Epithelial cell of esophagus (primary cell): ENCODE measurements at regions not wholly inside any gene's neighbourhood (a gene's known extent, or its start where the extent isn't known, plus 50 kb on each side); places are given as distances from the start of the nearest gene placed in this dataset.
A peak's percentile ranks its signal among the peaks of the same experiment; 100 is the strongest.

ENCODE experiments used
- DNase-seq: peaks from one replicate; pipeline ENCODE4 v3.0.0; 2010; ENCODE audit warnings: low read depth
- H3K4me3 ChIP-seq: 2 replicates; pipeline ENCODE4 v1.5.1; 2011; ENCODE audit warnings: mild to moderate bottlenecking, low read length, control low read depth
- CTCF ChIP-seq: IDR thresholded peaks from 2 replicates; pipeline ENCODE4 v1.5.1; 2011; ENCODE audit warnings: low read depth, mild to moderate bottlenecking, low read length, control low read depth, inconsistent platforms; ENCODE audit not compliant: insufficient read depth; ENCODE audit errors: missing control alignments

GRCh38 chr4:137131201-137131600 lies 401.1 kb downstream of the PCDH18 start:
- no peak for TF ChIP-seq CTCF
- no peak for DNase-seq
- H3K4me3 ChIP-seq = no peak overlapping the region

- no peak for TF ChIP-seq CTCF
- no peak for DNase-seq
- no peak overlapping the region for H3K4me3 ChIP-seq
These were observed 402.4 kb downstream of the PCDH18 start for GRCh38 chr4:137129845-137130244.

GRCh38 chr4:137129441-137129840 lies 402.9 kb downstream of the PCDH18 start:
- no peak for DNase-seq
- TF ChIP-seq CTCF = no peak
- no peak overlapping the region for H3K4me3 ChIP-seq

- H3K4me3 ChIP-seq = no peak overlapping the region
- no peak for TF ChIP-seq CTCF
- no peak for DNase-seq
These were observed 407.3 kb downstream of the PCDH18 start for GRCh38 chr4:137125011-137125410.

GRCh38 chr4:137124278-137124932 lies 407.9 kb downstream of the PCDH18 start:
- peak; percentile 58 for DNase-seq
- H3K4me3 ChIP-seq = no peak overlapping the region
- TF ChIP-seq CTCF = peak; percentile 63

GRCh38 chr4:137122876-137123275 lies 409.4 kb downstream of the PCDH18 start:
- no peak for TF ChIP-seq CTCF
- DNase-seq = no peak
- no peak overlapping the region for H3K4me3 ChIP-seq

GRCh38 chr4:137116144-137116543 lies 416.1 kb downstream of the PCDH18 start:
- H3K4me3 ChIP-seq = no peak overlapping the region
- TF ChIP-seq CTCF = no peak
- peak; percentile 58 for DNase-seq
